ENCODE measurements at regions not wholly inside any gene's neighbourhood (a gene's known extent, or its start where the extent isn't known, plus 50 kb on each side); places are given as distances from the start of the nearest gene placed in this dataset.

- H3K4me3 ChIP-seq (ENCODE audit: low read length) = no peak overlapping the region
- no peak for DNase-seq (ENCODE audit: low read depth)
- TF ChIP-seq, protein P1, sequence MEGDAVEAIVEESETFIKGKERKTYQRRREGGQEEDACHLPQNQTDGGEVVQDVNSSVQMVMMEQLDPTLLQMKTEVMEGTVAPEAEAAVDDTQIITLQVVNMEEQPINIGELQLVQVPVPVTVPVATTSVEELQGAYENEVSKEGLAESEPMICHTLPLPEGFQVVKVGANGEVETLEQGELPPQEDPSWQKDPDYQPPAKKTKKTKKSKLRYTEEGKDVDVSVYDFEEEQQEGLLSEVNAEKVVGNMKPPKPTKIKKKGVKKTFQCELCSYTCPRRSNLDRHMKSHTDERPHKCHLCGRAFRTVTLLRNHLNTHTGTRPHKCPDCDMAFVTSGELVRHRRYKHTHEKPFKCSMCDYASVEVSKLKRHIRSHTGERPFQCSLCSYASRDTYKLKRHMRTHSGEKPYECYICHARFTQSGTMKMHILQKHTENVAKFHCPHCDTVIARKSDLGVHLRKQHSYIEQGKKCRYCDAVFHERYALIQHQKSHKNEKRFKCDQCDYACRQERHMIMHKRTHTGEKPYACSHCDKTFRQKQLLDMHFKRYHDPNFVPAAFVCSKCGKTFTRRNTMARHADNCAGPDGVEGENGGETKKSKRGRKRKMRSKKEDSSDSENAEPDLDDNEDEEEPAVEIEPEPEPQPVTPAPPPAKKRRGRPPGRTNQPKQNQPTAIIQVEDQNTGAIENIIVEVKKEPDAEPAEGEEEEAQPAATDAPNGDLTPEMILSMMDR (IDR thresholded peaks at IDR 0.05; ENCODE audit: insufficient read depth, low read depth, low read length, missing control alignments) = no peak
Measured at GRCh38 chr6:170134471-170135440, 156.1 kb downstream of the DLL1 start.

- DNase-seq (ENCODE audit: low read depth) = no peak
- no peak overlapping the region for H3K4me3 ChIP-seq (ENCODE audit: low read length)
- TF ChIP-seq, protein P1 (IDR thresholded peaks at IDR 0.05; ENCODE audit: insufficient read depth, low read depth, low read length, missing control alignments) = no peak
Measured at GRCh38 chr6:170134031-170134470, 156.8 kb downstream of the DLL1 start.

DNA sequence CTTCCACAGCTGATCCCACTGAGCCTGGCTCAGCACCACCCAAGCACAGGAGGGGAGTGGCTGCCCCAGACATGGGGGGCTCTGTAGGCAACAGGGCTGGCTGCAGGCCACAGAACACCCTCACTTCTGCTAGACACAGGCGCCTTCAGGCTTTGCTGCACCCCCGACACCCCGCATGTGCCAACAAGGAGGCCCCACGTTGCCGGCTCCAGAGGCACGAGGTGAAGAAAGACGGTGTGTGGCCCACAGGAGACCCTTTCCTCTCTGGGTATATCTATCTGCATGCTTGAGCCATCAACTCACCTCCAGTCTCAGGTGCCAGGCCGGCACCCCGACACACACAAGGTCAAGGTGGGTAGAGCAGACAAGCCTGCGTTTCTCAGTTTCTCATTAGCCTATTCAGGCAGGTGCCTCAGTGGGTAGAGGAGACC lies 158.3 kb downstream of the DLL1 start:
- TF ChIP-seq, protein P1 (IDR thresholded peaks at IDR 0.05; ENCODE audit: insufficient read depth, low read depth, low read length, missing control alignments) = no peak
- no peak for DNase-seq (ENCODE audit: low read depth)
- H3K4me3 ChIP-seq (ENCODE audit: low read length) = no peak overlapping the region

DNA sequence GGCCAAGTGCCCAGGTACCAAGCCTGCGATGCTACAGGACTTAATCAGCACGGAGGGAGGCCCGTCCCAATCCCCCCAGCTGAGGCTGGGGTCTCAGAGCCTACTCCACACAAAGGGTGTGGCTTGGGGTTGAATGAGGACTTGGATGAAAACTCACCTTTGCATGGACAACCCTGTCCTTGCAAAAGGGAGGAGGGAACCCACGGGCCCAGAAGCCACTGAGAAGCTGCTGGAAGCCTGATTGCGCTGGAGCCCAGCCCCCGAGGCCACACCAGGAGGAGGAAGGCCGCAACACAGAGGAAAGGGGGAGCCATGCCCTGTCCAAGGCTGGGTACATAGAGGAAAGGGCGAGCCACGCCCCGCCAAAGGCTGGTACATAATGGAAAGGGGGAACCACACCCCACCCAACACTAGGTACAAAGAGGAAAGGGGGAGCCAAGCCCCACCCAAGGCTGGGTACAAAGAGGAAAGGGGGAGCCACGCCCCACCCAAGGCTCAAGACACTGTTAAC lies 158.8 kb downstream of the DLL1 start:
- H3K4me3 ChIP-seq (ENCODE audit: low read length) = no peak overlapping the region
- DNase-seq (ENCODE audit: low read depth) = no peak
- TF ChIP-seq, protein P1 (IDR thresholded peaks at IDR 0.05; ENCODE audit: insufficient read depth, low read depth, low read length, missing control alignments) = no peak

DNA sequence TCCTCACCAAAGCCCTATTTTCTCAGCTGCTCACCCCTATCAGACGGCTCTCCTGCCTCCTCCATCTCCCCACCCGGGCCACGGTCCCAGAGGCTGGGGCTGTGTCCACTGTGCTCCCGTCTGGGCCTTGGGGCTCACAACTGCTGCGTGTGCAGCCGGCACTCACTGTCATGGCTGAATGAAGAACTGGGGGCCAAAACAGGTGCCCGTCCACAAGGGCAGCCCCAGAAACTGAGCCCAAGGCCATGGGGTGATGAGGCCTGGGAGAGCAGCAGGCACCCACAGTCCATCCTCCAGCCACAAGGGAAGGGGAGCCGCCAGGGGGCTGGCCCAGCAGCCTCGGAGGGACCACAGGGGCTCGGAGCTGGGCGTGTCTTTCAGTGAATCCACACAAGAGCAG lies 159.5 kb downstream of the DLL1 start:
- TF ChIP-seq, protein P1 (IDR thresholded peaks at IDR 0.05; ENCODE audit: insufficient read depth, low read depth, low read length, missing control alignments) = no peak
- no peak overlapping the region for H3K4me3 ChIP-seq (ENCODE audit: low read length)
- no peak for DNase-seq (ENCODE audit: low read depth)

- DNase-seq (ENCODE audit: low read depth) = no peak
- TF ChIP-seq, protein P1 (IDR thresholded peaks at IDR 0.05; ENCODE audit: insufficient read depth, low read depth, low read length, missing control alignments) = no peak
- no peak overlapping the region for H3K4me3 ChIP-seq (ENCODE audit: low read length)
Measured at GRCh38 chr6:170130771-170131241, 160.1 kb downstream of the DLL1 start.

Measured in epithelial cell of esophagus (primary cell).